GM12891 (cell line): ENCODE measurements at regions not wholly inside any gene's neighbourhood (a gene's known extent, or its start where the extent isn't known, plus 50 kb on each side); places are given as distances from the start of the nearest gene placed in this dataset.

Experiments
- DNase-seq: peaks from one replicate; pipeline ENCODE4 v3.0.0; 2011; ENCODE audit warnings: low spot score; ENCODE audit not compliant: insufficient read length
- FAIRE-seq: peaks from 2 replicates; lab custom pipeline; 2011; peaks lifted over from hg19 to GRCh38; lab: Jason Lieb, UNC
- PAX5 ChIP-seq: IDR thresholded peaks from 2 replicates; pipeline ENCODE4 v1.6.1; 2011; ENCODE audit warnings: low read length, moderate library complexity, mild to moderate bottlenecking; ENCODE audit not compliant: insufficient read depth, severe bottlenecking
- POLR2A ChIP-seq: IDR thresholded peaks from 2 replicates; pipeline ENCODE4 v1.6.1; 2011; ENCODE audit warnings: low read depth, low read length, control low read depth
- POLR2AphosphoS5 ChIP-seq: IDR thresholded peaks from 2 replicates; pipeline ENCODE4 v1.6.1; 2011; ENCODE audit warnings: low read depth, low read length, control low read depth
- POU2F2 ChIP-seq: IDR thresholded peaks from 2 replicates; pipeline ENCODE4 v1.6.1; 2011; ENCODE audit warnings: low read depth, mild to moderate bottlenecking, control low read depth, low read length, moderate library complexity
- SPI1 ChIP-seq: IDR thresholded peaks from 2 replicates; pipeline ENCODE4 v1.6.1; 2011; ENCODE audit warnings: low read depth, low read length, control low read depth
- TAF1 ChIP-seq: IDR thresholded peaks from 2 replicates; pipeline ENCODE4 v1.6.1; 2011; ENCODE audit warnings: low read depth, low read length, control low read depth

GRCh38 chr10:83983578-83984255 is 155.6 kb upstream of the GHITM start:
- TF ChIP-seq POU2F2 (no peak), POLR2A (no peak), SPI1 (no peak), TAF1 (no peak), PAX5 (no peak), POLR2AphosphoS5 (no peak)
- DNase-seq, result no peak
- FAIRE-seq, result no peak

GRCh38 chr10:83984256-83984640 is 155.1 kb upstream of the GHITM start:
- TF ChIP-seq PAX5 (no peak), POLR2AphosphoS5 (no peak), POLR2A (no peak), POU2F2 (no peak), TAF1 (no peak), SPI1 (no peak)
- no peak for FAIRE-seq
- DNase-seq, result no peak

DNA sequence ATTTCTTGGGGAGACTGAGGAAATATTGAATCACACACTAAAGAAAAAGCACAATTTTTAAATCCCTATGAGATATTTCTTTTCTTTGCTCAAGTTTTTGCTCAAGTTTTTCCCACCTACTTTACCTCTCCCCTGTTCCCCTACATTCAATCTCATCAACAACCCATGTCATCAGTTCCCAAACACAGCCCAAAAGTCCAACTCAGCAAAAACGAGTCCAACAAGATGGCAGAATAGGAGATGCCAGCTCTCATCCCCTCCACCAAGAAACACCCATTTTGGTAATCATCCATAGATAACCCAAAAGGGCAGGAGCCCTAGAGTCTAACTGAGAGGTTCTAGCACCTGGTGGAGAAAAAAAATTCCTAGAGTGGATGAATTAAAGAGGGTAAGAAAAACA is 152.5 kb upstream of the GHITM start:
- no peak for TF ChIP-seq POLR2A
- no peak for TF ChIP-seq POLR2AphosphoS5
- no peak for TF ChIP-seq POU2F2
- TF ChIP-seq SPI1, result no peak
- no peak for TF ChIP-seq PAX5
- TF ChIP-seq TAF1, result no peak
- no peak for DNase-seq
- FAIRE-seq, result no peak

DNA sequence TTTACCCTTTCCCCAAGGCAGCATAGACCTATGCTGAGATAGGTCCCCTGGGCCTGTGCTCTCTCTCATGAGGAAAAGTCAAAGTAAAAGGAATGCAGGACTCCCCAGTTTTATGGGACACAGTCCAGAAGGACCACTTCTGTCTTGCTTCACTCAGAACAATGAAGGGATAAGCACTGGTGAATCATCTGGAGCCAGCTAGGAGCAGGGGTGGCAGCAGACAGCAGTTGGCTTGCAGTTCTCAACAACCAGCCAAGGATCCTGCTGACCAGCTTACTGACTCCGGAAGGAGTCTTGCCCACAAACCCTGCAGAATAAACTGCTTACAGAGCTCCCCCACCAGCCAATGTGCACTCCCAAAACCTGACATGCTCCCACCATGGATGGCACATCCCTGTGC is 152.1 kb upstream of the GHITM start:
- no peak for FAIRE-seq

DNA sequence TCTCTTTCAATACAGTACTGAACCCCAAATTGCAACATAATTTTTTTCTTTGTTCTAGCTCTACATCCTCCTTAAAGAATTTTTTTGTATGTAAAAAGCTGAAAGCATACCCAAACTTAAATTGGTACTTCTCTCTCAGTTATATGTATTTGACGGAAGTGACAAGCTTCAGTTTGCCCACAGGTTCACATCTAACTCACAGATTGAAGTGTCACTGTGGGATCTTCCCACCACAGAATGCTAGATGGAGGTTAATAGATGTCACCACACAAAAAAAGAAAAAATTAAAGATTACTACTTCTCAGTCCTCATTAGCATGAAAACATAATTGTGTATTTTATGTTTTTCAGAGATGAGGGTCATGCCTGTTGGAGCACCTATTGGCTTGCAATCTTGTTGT is 150.9 kb upstream of the GHITM start:
- DNase-seq, result no peak
- TF ChIP-seq POLR2A (no peak), POLR2AphosphoS5 (no peak), POU2F2 (no peak), PAX5 (no peak), SPI1 (no peak), TAF1 (no peak)
- no peak for FAIRE-seq

More for the DNA sequence above, 152.1 kb upstream of the GHITM start:
- no peak for DNase-seq
- TF ChIP-seq PAX5 (no peak), POLR2AphosphoS5 (no peak)

- no peak for TF ChIP-seq PAX5
- 0 out of 2 replicates have a peak, but pooled peaks have one; percentile 32 for TF ChIP-seq POU2F2
- TF ChIP-seq SPI1, result peak; percentile 99
- DNase-seq (no peak), FAIRE-seq (peak; percentile 76)
Measured at GRCh38 chr10:83990126-83990525, 149.2 kb upstream of the GHITM start.

DNA sequence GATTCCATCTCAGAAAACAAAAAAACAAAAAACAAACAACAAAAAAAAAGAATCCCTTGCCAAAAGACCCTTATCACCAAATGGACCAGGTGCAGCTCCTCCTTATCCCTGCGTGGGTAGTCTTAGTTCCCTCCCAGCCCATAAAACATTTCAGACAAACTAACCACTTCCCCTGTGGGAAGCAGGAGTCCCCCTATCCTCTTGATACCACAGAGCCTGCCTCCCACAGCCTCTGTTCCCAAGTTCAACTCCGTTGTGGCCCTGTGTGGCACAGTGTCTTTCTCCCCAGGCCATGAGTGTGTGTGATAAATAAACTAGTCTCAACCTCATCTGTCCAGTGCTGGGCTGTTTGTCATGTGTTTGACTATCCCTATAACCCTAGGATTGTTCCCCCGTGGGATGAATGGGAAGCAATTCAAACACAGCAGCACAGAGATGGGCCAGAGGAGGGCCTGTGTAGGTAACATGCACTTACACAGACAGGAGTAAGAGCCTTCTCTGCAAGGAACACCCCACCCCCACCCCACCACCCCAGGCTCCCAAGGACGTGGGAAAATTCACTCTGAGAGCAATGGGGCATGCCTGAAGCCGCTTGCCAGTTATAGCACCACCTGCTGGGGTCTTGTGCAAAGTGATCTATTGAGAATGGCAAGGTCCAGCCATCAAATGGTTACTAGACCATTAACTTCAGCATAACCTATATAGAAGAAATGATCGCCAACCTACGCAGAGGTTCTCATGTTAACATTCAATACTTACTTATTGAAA is 147.1 kb upstream of the GHITM start:
- TF ChIP-seq SPI1 (0 out of 2 replicates have a peak, but pooled peaks have one; percentile 10), PAX5 (no peak)
- DNase-seq (no peak), FAIRE-seq (peak; percentile 82)

- DNase-seq (no peak), FAIRE-seq (no peak)
- no peak for TF ChIP-seq SPI1
Measured at GRCh38 chr10:83994325-83994724, 145.0 kb upstream of the GHITM start.

DNA sequence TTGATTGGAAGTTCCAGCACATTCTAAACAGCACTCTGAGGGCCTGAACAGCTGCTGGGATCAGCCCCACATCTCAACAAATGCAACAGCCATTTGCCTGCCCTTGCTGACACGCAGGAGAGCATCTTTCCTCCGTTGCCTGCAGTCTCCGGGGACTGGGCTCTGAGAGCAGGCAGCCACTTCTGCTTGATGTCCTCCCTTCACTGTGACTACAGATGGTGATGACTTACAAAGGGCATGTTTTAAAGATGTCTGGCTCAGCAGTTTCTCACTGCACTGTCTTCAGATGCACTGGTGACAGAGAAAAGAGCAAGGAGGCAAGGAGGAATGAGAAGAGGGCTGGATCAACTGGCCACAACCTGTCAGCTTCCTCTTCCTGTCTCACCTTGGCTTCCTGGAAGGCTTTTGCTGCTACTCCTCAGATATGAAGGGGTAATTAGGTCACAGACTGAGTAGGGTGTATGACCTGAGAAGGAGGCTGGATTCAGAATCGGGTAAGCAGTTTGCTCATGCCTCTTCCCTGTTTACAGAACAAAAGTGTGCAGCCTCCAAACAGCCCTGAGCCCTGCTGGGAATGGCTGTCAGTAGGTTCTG is 143.5 kb upstream of the GHITM start:
- no peak for FAIRE-seq

GRCh38 chr10:84004221-84004620 is 135.1 kb upstream of the GHITM start:
- TF ChIP-seq POLR2AphosphoS5 (no peak), SPI1 (no peak), TAF1 (no peak), POLR2A (no peak), PAX5 (no peak), POU2F2 (no peak)
- DNase-seq (no peak), FAIRE-seq (no peak)

More for the DNA sequence above, 143.5 kb upstream of the GHITM start:
- no peak for DNase-seq
- TF ChIP-seq SPI1, result no peak
- no peak for TF ChIP-seq POLR2AphosphoS5
- no peak for TF ChIP-seq TAF1
- TF ChIP-seq POLR2A, result no peak
- no peak for TF ChIP-seq POU2F2
- TF ChIP-seq PAX5, result no peak
